ENCODE measurements at regions not wholly inside any gene's neighbourhood (a gene's known extent, or its start where the extent isn't known, plus 50 kb on each side); places are given as distances from the start of the nearest gene placed in this dataset.
A peak's percentile ranks its signal among the peaks of the same experiment; 100 is the strongest.
"Not testable (repeated sequence)": the region's sequence is repeated elsewhere in the genome, so short reads cannot be mapped to it uniquely, and the experiment has no call there.

DNA sequence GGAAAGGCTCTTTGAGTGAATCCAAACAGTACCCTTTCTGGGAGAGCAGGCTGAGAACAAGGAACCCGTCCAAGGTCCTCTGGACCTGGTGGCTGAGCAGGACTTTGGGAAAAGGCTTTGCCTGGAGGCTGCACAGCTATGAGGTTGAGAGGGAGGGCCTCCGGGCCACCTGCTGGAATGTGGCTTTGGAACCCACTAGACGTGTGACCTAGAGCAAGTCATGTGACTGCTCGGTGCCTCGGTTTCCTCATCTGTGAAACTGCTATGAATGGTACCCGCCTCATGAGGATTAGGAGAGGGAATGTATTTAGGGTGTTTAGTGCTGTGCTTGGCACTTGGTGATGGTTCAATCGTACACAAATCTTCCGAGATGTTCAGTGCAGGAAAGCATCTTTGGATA is 50.4 kb downstream of the HAPSTR1 start:
- no peak for DNase-seq

DNA sequence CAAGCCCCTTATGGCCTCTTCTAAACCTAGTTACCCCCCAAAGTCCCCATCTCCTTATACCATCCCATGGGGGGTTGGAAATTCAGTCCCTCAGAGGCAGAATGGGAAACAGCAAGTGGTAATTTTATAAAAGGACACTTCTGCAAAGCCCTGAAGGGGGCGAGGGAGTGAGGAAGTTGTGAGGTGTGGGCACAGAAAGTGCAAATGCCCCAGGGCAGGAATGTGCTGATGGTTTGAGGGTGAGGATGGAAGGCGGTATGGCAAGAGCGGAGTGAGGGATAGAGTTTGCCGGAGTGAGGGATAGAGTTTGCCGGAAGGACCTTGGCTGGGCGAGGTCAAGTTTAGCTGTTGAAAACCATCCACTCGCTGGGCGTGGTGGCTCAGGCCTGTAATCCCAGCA is 52.7 kb downstream of the HAPSTR1 start:
- DNase-seq = no peak

DNA sequence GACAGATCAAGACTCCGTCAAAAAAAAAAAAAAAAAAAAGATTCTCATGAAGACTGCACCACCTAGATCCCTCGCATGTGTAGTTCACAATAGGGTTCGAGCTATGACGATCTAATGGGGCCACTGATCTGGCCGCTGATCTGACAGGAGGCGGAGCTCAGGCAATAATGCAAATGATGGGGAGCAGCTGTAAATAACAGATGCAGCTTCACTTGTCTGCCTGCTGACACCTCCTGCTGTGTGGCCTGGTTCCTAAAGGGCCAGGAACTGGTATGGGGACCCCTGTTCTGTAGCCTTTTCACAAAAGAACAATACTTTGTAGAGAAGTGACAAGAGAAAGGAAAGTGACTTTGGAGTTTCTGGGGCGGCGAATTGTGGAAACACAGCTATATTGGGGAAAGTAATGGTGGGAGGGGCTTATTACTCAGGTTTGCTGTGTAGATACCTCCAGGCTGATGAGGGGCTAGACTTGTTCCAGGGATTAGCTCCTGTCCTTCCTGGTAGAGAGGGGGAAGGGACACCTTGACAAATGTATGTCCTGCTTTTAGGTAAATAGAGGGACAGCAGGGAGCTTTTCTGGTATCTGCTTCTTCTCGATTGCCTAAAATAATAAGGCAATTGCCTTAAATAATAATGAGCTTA is 57.1 kb downstream of the HAPSTR1 start:
- DNase-seq = no peak

DNA sequence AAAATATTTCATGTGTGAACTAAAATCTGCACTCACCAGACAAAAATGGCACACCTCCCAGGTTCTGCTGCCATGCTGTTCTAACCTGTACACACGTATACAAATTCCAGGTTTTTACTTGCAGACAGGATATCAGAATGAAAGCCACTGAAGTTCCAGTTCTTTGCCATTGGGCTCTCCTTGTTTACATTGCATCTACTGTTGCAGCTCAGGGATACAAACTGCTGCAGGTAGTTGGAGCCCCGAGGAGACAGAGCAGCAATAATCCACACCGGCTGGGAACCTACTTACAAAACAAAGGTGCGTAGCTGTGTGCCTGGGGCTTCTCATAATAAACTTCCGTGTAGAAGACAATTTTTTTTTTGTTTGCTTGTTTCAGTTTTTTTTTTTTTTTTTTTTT is 59.6 kb downstream of the HAPSTR1 start:
- no peak for DNase-seq

DNA sequence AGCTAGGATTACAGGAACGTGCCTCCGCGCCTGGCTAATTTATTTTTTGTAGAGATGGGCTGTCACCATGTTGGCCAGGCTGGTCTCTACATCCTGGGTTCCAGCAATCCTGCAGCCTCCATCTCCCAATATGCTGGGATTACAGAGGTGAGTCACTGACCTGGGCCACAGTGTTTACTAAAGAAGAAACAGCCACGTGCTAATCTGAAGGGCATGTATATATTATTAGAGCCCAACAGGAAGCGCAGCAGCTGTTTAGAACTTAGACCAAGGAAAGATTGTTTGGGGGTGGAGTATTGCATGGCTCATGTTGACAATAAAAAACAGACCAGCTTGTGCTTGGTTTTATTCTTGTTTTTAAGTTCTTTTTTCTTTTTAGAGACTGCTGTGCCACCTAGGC is 60.2 kb downstream of the HAPSTR1 start:
- no peak for DNase-seq

DNA sequence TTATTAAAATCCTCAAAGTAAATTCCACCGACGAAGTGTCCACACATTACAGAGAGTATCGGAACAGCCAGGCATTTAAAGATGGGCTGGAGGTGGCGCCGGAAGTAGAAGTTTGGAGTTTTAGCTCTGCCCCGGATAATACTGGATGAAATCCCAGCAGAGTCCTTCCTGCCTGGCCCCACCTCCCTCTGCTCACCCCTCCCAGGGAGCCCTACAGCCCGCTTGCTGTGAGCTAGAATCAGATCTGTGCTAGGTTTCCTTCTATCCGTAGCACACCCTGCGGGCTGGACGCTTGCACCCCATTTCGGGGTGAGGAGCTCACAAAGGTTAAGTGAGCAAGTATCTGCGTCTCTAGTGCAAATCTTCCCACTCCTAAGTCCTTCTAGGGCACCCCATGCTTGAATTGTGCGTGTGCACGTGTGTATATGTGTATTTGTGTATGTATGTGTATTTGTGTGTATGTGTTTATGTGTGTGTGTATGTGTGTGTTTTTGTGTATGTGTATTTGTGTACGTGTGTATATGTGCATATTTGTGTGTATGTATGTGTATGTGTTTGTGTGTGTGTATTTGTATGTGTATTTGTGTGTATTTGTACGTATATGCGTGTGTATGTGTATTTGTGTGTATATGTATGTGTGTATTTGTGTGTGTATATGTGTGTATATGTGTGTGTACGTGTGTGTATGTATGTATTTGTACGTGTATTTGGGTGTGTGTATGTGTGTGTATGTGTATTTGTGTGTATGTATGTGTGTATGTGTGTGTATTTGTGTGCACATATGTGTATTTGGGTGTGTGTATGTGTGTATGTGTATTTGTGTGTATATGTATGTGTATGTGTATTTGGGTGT is 61.4 kb downstream of the HAPSTR1 start:
- DNase-seq = no peak

DNA sequence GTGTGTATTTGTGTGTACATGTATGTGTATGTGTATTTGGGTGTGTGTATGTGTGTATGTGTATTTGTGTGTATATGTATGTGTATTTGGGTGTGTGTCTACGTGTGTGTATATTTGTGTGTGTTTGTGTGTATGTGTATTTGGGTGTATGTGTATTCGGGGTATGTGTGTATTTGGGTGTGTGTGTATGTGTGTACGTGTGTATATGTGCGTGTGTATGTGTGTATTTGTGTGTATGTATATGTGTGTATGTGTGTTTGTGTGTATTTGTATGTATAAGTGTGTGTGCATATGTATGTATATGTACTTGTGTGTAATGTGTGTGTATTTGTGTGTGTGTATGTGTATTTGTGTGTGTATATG is 62.0 kb downstream of the HAPSTR1 start:
- no peak for DNase-seq

DNA sequence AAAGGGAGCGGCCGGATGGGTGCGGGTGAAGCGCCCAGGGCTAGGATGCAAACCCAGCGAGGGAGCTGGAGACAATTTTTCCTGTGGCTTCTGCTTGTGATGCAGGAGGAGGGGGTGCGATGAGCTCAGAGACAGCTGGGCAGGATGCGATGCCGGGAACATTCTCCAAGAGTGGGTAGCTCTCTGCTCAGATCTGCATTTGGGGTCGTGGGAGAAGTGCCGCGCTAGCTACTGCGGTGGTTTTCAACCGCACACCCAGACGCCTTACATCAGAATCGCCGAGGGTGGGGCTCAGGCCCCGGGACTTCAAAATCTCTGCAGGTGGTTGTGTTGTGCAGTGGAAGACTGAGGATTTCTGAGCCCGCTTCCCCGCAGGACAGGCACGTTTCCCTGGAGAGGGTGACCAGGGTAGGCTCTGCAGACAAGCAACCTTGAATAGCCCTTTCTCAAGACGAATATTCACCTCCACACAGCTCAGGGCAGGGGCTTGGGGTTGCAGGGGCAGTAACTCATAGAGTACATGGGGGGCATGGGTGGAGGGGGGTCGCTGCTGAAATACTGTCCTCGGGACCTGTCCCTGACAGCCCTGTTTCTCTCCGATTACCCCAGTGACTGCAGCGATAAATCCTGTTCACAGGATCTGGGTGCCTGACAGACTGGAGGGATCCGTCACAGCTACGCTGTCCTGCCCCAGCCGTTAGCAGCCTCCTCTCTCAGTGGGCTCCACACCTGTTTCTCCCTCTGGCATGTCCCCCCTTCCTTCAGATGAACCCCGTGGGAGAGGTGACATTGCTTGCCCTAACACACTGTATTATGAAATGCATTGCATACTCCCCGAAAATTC is 63.3 kb downstream of the HAPSTR1 start:
- DNase-seq = no peak

DNA sequence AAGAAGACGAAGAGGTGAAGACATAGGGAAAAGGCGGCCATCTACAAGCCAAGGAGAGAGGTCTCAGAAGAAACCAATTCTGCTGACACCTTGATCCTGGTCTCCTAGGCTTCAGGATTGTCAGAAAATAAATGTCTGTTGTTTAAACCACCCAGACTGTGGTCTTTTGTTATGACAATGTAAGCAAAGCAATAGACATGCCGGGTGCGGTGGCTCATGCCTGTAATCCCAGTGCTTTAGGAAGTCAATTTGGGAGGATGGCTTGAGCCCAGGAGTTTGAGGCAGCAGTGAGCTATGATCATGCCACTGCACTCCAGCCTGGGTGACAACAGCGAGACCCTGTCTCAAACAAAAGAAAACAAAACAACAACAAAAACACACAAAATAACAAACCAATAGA is 64.4 kb downstream of the HAPSTR1 start:
- no peak for DNase-seq

DNA sequence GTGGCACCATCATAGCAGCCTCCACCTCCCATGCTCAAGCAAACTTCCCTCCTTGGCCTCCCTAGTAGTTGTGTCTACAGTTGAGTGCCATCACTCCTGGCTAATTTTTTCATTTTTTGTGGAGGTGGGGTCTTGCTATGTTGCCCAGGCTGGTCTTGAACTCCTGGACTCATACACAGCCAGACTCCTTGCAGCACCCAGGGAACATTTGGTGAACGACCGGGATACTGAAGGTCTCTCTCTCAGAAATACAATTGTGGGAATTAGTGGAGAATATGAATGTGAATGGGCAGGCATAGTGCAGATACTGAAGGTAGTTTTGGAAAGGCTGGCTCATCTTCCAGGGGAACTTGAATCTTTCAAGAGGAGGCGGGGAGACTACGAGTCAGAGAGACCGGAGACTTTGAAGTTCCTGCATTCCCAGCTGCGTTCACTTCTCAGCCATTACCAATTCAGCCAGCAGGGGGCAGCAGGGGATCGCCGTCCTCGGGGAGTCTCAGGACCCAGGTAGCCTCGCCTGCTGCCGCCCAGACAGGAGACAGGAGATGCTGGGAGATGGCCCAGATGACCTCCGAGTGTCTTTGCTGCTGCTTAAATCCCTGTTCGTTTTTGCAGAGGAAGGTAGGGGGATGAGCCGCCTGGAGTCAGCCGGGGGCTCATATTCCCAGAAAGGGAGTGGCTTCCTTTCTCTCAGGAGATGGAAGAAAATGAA is 68.6 kb downstream of the HAPSTR1 start:
- DNase-seq = peak; percentile 78

DNA sequence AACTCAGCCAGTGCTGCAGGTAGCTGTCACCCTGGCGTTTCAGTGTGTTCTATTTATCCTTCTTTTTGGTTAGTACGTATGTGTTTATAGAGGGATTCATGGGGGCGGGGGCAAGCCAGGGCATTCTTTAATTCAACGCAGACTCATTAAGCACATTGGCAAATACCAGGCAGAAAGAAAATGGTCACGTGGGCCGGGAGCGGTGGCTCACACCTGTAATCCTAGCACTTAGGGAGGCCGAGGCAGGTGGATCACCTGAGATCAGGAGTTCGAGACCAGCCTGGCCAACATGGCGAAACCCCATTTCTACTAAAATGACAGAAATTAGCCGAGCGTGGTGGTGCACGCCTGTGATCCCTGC is 69.1 kb downstream of the HAPSTR1 start:
- DNase-seq = no peak

DNA sequence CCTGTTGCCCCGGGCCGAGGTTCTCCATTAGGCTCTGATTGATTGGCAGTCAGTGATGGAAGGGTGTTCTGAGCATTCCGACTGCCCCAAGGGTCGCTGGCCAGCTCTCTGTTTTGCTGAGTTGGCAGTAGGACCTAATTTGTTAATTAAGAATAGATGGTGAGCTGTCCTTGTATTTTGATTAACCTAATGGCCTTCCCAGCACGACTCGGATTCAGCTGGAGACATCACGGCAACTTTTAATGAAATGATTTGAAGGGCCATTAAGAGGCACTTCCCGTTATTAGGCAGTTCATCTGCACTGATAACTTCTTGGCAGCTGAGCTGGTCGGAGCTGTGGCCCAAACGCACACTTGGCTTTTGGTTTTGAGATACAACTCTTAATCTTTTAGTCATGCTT is 74.2 kb downstream of the HAPSTR1 start:
- no peak for DNase-seq

DNA sequence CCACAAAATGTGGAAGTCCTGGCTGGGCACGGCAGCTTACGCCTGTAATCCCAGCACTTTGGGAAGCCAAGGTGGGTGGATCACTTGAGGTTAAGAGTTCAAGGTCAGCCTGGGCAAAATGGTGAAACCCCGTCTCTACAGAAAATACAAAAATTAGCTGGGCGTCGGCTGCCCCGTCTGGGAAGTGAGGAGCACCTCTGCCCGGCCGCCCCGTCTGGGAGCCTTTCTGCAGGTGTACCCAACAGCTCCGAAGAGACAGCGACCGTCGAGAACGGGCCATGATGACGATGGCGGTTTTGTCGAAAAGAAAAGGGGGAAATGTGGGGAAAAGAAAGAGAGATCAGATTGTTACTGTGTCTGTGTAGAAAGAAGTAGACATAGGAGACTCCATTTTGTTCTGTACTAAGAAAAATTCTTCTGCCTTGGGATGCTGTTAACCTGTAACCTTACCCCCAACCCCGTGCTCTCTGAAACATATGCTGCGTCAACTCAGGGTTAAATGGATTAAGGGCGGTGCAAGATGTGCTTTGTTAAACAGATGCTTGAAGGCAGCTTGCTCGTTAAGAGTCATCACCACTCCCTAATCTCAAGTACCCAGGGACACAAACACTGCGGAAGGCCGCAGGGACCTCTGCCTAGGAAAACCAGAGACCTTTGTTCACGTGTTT is 75.0 kb downstream of the HAPSTR1 start:
- not testable (repeated sequence) for DNase-seq

DNA sequence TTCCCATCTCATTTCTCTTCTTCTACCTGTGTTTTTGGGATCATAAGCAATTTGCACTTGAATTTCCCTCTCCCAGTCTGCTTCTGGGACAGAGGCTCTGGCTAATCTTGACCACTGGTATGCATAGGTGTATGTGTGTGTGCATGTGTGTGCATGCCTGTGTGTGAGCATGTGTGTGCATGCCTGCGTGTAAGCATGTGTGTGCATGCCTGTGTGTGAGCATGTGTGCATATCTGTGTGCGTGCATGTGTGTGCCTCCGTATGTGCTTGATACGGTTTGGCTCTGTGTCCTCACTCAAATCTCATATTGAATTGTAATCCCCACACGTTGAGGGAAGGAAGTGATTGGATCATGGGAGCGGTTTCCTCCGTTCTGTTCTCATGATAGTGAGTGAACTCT is 77.7 kb downstream of the HAPSTR1 start:
- no peak for DNase-seq

DNA sequence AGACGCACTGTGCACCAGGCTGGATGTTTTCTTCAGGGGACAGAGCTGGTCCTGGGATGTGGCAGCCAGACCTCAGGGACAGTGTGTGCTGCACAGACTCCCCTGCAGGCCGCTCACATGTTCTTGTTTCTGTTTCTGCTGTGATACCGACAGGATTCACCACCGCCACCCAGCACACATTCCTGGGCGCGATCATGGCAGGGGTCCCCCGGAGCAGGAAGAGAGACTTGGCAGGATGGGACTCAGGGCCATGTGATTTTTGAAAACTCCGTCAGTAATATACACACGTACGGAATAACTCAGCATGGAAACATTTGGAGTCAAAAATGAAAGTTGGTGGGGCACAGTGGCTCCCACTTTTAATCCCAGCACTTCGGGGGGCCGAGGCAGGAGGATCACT is 79.0 kb downstream of the HAPSTR1 start:
- DNase-seq = no peak

DNA sequence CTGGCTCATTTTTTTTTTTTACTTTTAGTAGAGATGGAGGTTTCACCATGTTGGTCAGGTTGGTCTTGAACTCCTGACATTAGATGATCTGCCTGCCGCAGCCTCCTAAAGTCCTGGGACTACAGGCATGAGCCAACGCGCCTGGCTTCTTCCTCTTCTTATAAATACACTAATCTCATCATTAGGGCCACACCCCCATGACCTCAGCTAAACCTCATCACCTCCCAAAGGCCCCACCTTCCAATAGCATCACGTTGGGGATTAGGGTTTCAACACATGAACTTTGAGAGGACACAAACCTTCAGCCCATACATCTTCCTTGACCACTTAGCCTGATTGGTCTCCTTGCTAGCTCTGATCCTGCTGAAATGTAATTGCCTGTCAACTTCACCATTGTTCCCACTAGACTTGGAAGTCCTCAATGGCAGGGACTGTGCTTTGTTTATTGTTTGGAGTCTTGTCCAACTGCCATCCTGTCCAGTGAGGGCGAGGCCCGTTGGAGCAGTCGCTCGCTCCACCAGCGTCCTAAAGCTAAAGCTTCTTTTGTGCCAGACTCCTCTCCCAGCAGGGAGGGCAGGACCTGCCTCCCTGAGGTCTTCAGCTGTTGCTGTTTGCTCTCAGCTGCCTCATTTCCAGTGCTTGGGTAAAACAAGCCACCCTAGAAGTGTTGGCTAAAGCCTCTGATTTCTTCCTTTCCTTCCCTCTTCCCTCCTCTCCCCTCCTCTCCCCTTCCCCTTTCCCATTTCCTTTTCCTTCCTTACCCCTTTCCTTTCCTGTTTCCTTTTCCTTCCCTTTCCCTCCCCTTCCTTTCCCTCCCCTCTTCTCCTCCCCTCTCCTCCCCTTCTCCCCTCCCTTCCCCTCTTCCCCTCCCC is 85.3 kb downstream of the HAPSTR1 start:
- no peak for DNase-seq

DNA sequence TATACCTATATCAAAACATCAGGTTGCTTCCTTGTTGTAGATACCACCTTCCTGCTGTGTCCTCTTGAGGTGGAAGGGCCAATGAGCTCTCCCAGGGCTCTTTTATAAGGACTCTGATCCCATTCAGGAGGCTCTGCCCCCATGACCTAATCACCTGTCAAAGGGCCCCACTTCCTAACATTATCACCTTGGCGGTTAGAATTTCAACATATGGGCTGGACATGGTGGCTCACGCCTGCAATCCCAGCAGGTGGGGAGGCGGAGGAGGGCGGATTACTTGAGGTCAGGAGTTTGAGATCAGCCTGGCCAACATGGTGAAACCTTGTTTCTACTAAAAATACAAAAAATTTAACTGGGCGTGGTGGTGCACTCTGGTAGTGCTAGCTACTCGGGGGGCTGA is 86.4 kb downstream of the HAPSTR1 start:
- DNase-seq = no peak

DNA sequence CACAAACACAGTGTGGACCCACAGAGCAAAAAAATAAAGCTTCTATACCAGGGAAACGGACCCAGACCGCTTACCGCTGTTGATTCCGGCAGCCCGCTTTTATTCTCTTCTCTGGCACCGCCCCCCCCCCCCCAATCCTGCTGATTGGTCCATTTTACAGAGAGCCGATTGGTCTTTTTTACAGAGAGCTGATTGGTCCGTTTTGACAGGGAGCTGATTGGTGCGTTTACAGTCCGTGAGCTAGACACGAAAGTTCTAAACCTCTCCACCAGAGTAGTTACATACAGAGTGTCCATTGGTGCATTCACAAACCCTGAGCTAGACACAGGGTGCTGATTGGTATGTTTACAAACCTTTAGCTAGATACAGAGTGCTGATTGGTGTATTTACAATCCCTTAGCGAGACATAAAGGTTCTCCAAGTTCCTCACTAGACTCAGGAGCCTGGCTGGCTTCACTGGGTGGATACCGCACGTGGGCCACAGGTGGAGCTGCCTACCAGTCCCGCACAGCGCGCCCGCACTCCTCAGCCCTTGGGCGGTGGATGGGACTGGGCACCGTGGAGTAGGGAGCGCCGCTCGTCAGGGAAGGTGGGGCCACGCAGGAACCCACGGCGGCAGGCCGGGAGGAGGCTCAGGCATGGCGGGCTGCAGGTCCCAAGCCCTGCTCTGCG is 92.4 kb downstream of the HAPSTR1 start:
- DNase-seq = no peak

DNA sequence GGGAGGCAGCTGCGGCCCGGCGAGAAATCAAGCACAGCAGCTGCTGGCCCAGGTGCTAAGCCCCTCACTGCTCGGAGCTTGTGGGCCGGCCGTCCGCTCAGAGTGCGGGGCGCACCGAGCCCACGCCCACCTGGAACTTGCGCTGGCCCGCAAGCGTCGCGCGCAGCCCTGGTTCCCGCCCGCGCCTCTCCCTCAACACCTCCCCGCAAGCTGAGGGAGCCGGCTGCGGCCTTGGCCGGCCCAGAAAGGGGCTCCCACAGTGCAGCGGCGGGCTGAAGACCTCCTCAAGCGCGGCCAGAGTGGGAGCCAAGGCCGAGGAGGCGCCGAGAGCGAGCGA is 92.9 kb downstream of the HAPSTR1 start:
- no peak for DNase-seq

DNA sequence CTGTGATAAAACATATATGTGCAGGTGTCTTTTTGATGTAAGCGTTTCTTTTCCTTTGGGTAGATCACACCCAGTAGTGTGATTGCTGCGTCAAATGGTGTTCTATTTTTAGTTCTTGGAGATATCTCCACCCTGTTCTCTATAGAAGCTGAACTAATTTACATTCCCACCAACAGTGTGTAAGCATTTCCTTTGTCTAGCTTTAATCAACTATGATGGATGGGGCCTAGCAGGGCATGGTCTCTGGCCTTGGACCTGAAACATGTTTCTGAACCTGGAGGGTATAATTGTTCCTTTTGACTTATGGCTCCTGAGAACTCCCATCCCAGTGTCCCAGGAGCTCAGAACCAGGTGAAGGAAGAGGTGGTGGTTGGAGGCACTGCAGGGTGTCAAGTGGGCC is 93.9 kb downstream of the HAPSTR1 start:
- DNase-seq = no peak

DNA sequence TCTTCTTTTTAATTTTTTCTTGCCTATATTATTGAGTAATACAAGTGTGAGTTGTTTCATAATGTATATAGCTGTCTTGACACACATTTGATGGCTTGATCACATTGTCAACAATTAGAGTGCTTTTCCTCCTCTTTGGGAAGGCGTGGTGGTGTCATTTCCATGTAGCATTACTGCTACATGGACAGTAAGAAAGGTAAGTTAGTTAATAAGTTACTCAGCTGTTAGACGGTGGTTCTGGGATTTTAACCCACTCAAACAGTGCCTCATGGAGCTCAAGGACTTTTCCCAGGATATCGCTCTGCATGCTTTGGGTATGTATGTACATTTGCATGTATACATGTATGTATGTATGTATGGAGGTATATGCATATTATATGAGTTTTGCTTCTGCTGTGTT is 94.6 kb downstream of the HAPSTR1 start:
- DNase-seq = no peak
